SK-N-MC (cell line): ENCODE measurements at regions not wholly inside any gene's neighbourhood (a gene's known extent, or its start where the extent isn't known, plus 50 kb on each side); places are given as distances from the start of the nearest gene placed in this dataset.

Source experiments
- EZH2 ChIP-seq: fragments of 200-600 bp; sonication (generic); IDR thresholded peaks from one replicate; pipeline ENCODE4 v1.6.1; 2017; ENCODE audit warnings: antibody characterized with exemption
- FOXP2 ChIP-seq: optimal IDR thresholded peaks from 2 replicates; pipeline ENCODE3; 2011; ENCODE audit warnings: mild to moderate bottlenecking, moderate library complexity; ENCODE audit not compliant: insufficient read depth; ENCODE audit errors: extremely low read length, control extremely low read depth
- POLR2AphosphoS5 ChIP-seq: IDR thresholded peaks from 2 replicates; pipeline ENCODE4 v1.6.1; 2012; ENCODE audit warnings: mild to moderate bottlenecking, low read depth, low read length, borderline replicate concordance

- no peak for TF ChIP-seq EZH2
- no peak for TF ChIP-seq POLR2AphosphoS5
- no peak for TF ChIP-seq FOXP2
These were observed 148.2 kb upstream of the LMNTD1 start for GRCh38 chr12:25701290-25701689.
